ENCODE measurements at regions not wholly inside any gene's neighbourhood (a gene's known extent, or its start where the extent isn't known, plus 50 kb on each side); places are given as distances from the start of the nearest gene placed in this dataset.

DNA sequence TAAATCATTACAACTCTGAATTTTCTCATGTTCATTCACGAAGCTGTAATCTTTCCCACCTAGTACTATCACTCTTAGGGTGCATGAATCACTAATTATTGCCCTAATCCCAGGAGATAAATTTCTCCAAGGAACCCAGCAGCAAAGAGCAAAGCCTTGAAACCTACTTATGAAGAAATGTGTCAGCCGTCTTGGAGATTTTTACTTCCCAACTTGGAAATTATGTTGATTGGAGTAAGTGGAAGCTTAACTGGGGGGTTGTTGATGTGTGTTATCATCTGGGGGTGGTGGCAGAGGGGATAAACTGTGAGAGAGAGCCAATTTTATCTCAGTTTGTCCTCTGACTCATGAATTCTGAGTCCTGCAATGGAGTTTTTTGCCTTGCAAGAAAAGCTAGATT is 440.5 kb upstream of the WWC1 start:
- TF ChIP-seq, protein P1, sequence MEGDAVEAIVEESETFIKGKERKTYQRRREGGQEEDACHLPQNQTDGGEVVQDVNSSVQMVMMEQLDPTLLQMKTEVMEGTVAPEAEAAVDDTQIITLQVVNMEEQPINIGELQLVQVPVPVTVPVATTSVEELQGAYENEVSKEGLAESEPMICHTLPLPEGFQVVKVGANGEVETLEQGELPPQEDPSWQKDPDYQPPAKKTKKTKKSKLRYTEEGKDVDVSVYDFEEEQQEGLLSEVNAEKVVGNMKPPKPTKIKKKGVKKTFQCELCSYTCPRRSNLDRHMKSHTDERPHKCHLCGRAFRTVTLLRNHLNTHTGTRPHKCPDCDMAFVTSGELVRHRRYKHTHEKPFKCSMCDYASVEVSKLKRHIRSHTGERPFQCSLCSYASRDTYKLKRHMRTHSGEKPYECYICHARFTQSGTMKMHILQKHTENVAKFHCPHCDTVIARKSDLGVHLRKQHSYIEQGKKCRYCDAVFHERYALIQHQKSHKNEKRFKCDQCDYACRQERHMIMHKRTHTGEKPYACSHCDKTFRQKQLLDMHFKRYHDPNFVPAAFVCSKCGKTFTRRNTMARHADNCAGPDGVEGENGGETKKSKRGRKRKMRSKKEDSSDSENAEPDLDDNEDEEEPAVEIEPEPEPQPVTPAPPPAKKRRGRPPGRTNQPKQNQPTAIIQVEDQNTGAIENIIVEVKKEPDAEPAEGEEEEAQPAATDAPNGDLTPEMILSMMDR (IDR thresholded peaks at IDR 0.05) = no peak
- Mint-ChIP-seq H3K4me1 (no peaks in the 10 kb centered on the region), H3K36me3 (no peaks in the 10 kb centered on the region), H3K27me3 (ENCODE audit: low read depth in 3 of 3) (peaks cover 1 to 7% (median 4%) of the 10 kb centered on the region in 3 donors), H3K4me3 (no peak overlapping the region), H3K9me3 (peaks cover 0 to 11% (median 2%) of the 10 kb centered on the region in 7 donors), H3K27ac (no peak overlapping the region)
- H3K4me1 ChIP-seq (ENCODE audit: control insufficient read depth in 1 of 2, insufficient read depth in 2 of 2, low read length in 2 of 2) = no peaks in the 10 kb centered on the region
- H3K9me3 ChIP-seq (replicated peaks in 1 of 2; ENCODE audit: control insufficient read depth in 1 of 2, insufficient read depth in 1 of 2, low read length in 2 of 2) = no peaks in the 10 kb centered on the region
- no peaks in the 10 kb centered on the region for H3K36me3 ChIP-seq (replicated peaks in 1 of 2; ENCODE audit: control insufficient read depth in 1 of 2, insufficient read depth in 2 of 2, low read length in 2 of 2)
- no peaks in the 10 kb centered on the region for H4K20me1 ChIP-seq (ENCODE audit: insufficient read depth, low read length)
- no peak overlapping the region for H3K4me3 ChIP-seq (replicated peaks in 1 of 3; ENCODE audit: low read depth in 2 of 3, low read length in 3 of 3)
- DNase-seq = no peak
- no peak overlapping the region for H3K27ac ChIP-seq (ENCODE audit: low read depth in 1 of 2, low read length in 2 of 2)
- no peaks in the 10 kb centered on the region for H3K27me3 ChIP-seq (ENCODE audit: control insufficient read depth in 2 of 2, insufficient read depth in 2 of 2, low read length in 2 of 2)
- intact Hi-C loops (cut with micrococcal nuclease) = no loop called here
- H3K9ac ChIP-seq (ENCODE audit: insufficient read depth, low read length, poor library complexity, severe bottlenecking) = no peak overlapping the region
- WGBS (ENCODE audit: insufficient coverage) = 100% methylated on average over 2 of the region's 2 CpGs
- H2AFZ ChIP-seq (ENCODE audit: insufficient read depth, low read depth, low read length, poor library complexity, severe bottlenecking) = no peak overlapping the region
- no peak overlapping the region for H3K4me2 ChIP-seq (replicated peaks; ENCODE audit: extremely low read depth, low read length, poor library complexity, severe bottlenecking)
- H3K79me2 ChIP-seq (ENCODE audit: insufficient read depth, low read length) = no peaks in the 10 kb centered on the region

DNA sequence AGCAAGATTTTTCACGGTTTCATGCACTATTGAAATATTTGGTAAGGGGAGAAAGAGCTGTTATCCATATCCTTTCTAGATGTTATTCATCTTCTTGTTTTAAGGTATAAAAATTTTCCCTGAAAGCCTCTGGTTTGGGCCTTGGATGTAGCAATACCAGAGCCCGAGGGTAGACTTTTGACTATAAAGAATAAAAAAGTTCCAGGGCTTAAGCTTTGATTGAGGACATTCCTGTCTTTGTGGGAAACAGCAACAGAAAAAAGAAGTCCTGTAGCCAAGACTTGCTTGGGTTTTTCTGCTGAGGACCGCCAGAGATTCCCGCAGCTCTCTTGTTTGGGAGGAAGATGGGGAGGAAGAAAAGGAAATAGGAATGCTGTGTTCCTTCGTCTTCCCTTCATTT is 440.0 kb upstream of the WWC1 start:
- H3K4me1 ChIP-seq (ENCODE audit: control insufficient read depth in 1 of 2, insufficient read depth in 2 of 2, low read length in 2 of 2) = no peaks in the 10 kb centered on the region
- no peak overlapping the region for H3K9ac ChIP-seq (ENCODE audit: insufficient read depth, low read length, poor library complexity, severe bottlenecking)
- no peaks in the 10 kb centered on the region for H3K36me3 ChIP-seq (replicated peaks in 1 of 2; ENCODE audit: control insufficient read depth in 1 of 2, insufficient read depth in 2 of 2, low read length in 2 of 2)
- H3K9me3 ChIP-seq (replicated peaks in 1 of 2; ENCODE audit: control insufficient read depth in 1 of 2, insufficient read depth in 1 of 2, low read length in 2 of 2) = no peaks in the 10 kb centered on the region
- intact Hi-C loops (cut with micrococcal nuclease) = no loop called here
- Mint-ChIP-seq H3K27me3 (ENCODE audit: low read depth in 3 of 3) (peaks cover 1 to 7% (median 4%) of the 10 kb centered on the region in 3 donors), H3K4me1 (no peaks in the 10 kb centered on the region), H3K4me3 (no peak overlapping the region), H3K36me3 (no peaks in the 10 kb centered on the region), H3K27ac (no peak overlapping the region), H3K9me3 (peaks cover 0 to 11% (median 2%) of the 10 kb centered on the region in 7 donors)
- no peak overlapping the region for H3K4me2 ChIP-seq (replicated peaks; ENCODE audit: extremely low read depth, low read length, poor library complexity, severe bottlenecking)
- WGBS (ENCODE audit: insufficient coverage) = 86% methylated on average over 1 of the region's 5 CpGs
- no peak for DNase-seq
- H3K4me3 ChIP-seq (replicated peaks in 1 of 3; ENCODE audit: low read depth in 2 of 3, low read length in 3 of 3) = no peak overlapping the region
- H3K27me3 ChIP-seq (ENCODE audit: control insufficient read depth in 2 of 2, insufficient read depth in 2 of 2, low read length in 2 of 2) = no peaks in the 10 kb centered on the region
- no peaks in the 10 kb centered on the region for H3K79me2 ChIP-seq (ENCODE audit: insufficient read depth, low read length)
- no peak overlapping the region for H2AFZ ChIP-seq (ENCODE audit: insufficient read depth, low read depth, low read length, poor library complexity, severe bottlenecking)
- H3K27ac ChIP-seq (ENCODE audit: low read depth in 1 of 2, low read length in 2 of 2) = no peak overlapping the region
- no peaks in the 10 kb centered on the region for H4K20me1 ChIP-seq (ENCODE audit: insufficient read depth, low read length)
- TF ChIP-seq, protein P1 (IDR thresholded peaks at IDR 0.05) = no peak

Measured in CD14-positive monocyte (primary cell).